ENCODE measurements at regions not wholly inside any gene's neighbourhood (a gene's known extent, or its start where the extent isn't known, plus 50 kb on each side); places are given as distances from the start of the nearest gene placed in this dataset.

GRCh38 chr10:23522345-23522744, 83.5 kb downstream of the OTUD1 start:
- Histone ChIP-seq H3K27ac (ENCODE audit: low read depth, low read length) (no peak overlapping the region), H3K4me3 (ENCODE audit: low read depth in 1 of 5, low read length in 5 of 5) (no peak overlapping the region)

DNA sequence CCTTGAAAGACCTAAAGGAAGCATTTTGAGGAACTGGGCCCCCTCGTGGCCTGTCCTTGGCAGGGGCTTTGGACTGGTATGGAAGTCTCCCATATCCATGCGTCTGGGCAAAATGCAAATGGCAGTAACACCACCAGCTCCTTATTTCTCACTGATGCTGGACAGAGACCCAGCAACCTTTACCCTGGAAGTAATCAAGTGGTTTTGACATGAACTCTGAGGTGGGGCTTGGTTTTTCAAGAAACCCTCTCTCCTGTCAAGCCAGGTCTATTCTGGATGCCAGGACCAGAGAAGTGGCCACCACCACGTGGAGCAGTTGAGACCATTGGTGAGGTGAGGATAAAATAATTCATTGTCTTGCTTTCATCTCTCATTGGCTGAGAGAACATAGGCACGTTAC, 84.4 kb downstream of the OTUD1 start:
- Histone ChIP-seq H3K4me1 (ENCODE audit: control insufficient read depth in 5 of 5, insufficient read depth in 5 of 5, low read length in 5 of 5) (no peaks in the 10 kb centered on the region), H3K36me3 (ENCODE audit: control insufficient read depth in 5 of 5, insufficient read depth in 5 of 5, low read length in 5 of 5) (no peaks in the 10 kb centered on the region), H3K27ac (ENCODE audit: low read depth, low read length) (no peak overlapping the region), H3K9ac (ENCODE audit: low read length in 5 of 5) (no peak overlapping the region), H3K27me3 (ENCODE audit: control insufficient read depth in 5 of 5, insufficient read depth in 4 of 5, low read length in 5 of 5) (no peaks in the 10 kb centered on the region), H3K9me3 (ENCODE audit: control insufficient read depth in 5 of 5, low read length in 5 of 5) (no peaks in the 10 kb centered on the region), H3K4me3 (ENCODE audit: low read depth in 1 of 5, low read length in 5 of 5) (no peak overlapping the region)

More at GRCh38 chr10:23522345-23522744, 83.5 kb downstream of the OTUD1 start:
- no peaks in the 10 kb centered on the region for H3K36me3 ChIP-seq (ENCODE audit: control insufficient read depth in 5 of 5, insufficient read depth in 5 of 5, low read length in 5 of 5)
- no peak overlapping the region for H3K9ac ChIP-seq (ENCODE audit: low read length in 5 of 5)
- no peaks in the 10 kb centered on the region for H3K27me3 ChIP-seq (ENCODE audit: control insufficient read depth in 5 of 5, insufficient read depth in 4 of 5, low read length in 5 of 5)
- no peaks in the 10 kb centered on the region for H3K9me3 ChIP-seq (ENCODE audit: control insufficient read depth in 5 of 5, low read length in 5 of 5)
- no peaks in the 10 kb centered on the region for H3K4me1 ChIP-seq (ENCODE audit: control insufficient read depth in 5 of 5, insufficient read depth in 5 of 5, low read length in 5 of 5)

DNA sequence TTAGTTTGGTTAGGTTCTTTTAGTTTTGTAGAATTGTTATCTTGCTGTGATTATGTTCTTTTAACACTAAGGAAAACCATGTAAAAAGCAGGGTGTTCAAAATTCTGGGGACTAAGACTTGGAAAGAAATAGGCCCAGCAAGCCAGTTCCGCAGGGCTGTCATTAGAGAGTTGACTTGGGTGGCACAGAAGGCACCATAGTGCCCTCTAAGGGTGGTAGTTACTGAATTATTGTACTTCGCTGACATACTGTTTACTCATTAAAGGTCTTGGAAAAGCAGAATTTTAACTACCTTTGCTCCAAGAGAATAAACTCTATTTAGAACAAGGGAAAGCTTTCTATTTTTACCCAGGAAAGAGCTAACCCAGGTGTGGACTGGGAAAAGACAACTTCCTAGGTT, 86.5 kb downstream of the OTUD1 start:
- no peak overlapping the region for H3K4me3 ChIP-seq (ENCODE audit: low read depth in 1 of 5, low read length in 5 of 5)
- no peaks in the 10 kb centered on the region for H3K27me3 ChIP-seq (ENCODE audit: control insufficient read depth in 5 of 5, insufficient read depth in 4 of 5, low read length in 5 of 5)
- no peaks in the 10 kb centered on the region for H3K36me3 ChIP-seq (ENCODE audit: control insufficient read depth in 5 of 5, insufficient read depth in 5 of 5, low read length in 5 of 5)
- H3K9ac ChIP-seq (ENCODE audit: low read length in 5 of 5) = no peak overlapping the region
- no peak overlapping the region for H3K27ac ChIP-seq (ENCODE audit: low read depth, low read length)
- H3K9me3 ChIP-seq (ENCODE audit: control insufficient read depth in 5 of 5, low read length in 5 of 5) = no peaks in the 10 kb centered on the region
- no peaks in the 10 kb centered on the region for H3K4me1 ChIP-seq (ENCODE audit: control insufficient read depth in 5 of 5, insufficient read depth in 5 of 5, low read length in 5 of 5)

- no peaks in the 10 kb centered on the region for H3K36me3 ChIP-seq (ENCODE audit: control insufficient read depth in 5 of 5, insufficient read depth in 5 of 5, low read length in 5 of 5)
- no peak overlapping the region for H3K9ac ChIP-seq (ENCODE audit: low read length in 5 of 5)
Observed at GRCh38 chr10:23528419-23528818, 89.5 kb downstream of the OTUD1 start.

GRCh38 chr10:23529625-23530024, 90.8 kb downstream of the OTUD1 start:
- Histone ChIP-seq H3K27ac (ENCODE audit: low read depth, low read length) (no peak overlapping the region), H3K9ac (ENCODE audit: low read length in 5 of 5) (no peak overlapping the region), H3K27me3 (ENCODE audit: control insufficient read depth in 5 of 5, insufficient read depth in 4 of 5, low read length in 5 of 5) (no peaks in the 10 kb centered on the region), H3K36me3 (ENCODE audit: control insufficient read depth in 5 of 5, insufficient read depth in 5 of 5, low read length in 5 of 5) (no peaks in the 10 kb centered on the region), H3K9me3 (ENCODE audit: control insufficient read depth in 5 of 5, low read length in 5 of 5) (no peaks in the 10 kb centered on the region), H3K4me3 (ENCODE audit: low read depth in 1 of 5, low read length in 5 of 5) (no peak overlapping the region), H3K4me1 (ENCODE audit: control insufficient read depth in 5 of 5, insufficient read depth in 5 of 5, low read length in 5 of 5) (no peaks in the 10 kb centered on the region)

More at GRCh38 chr10:23528419-23528818, 89.5 kb downstream of the OTUD1 start:
- Histone ChIP-seq H3K4me1 (ENCODE audit: control insufficient read depth in 5 of 5, insufficient read depth in 5 of 5, low read length in 5 of 5) (no peaks in the 10 kb centered on the region), H3K9me3 (ENCODE audit: control insufficient read depth in 5 of 5, low read length in 5 of 5) (no peaks in the 10 kb centered on the region), H3K4me3 (ENCODE audit: low read depth in 1 of 5, low read length in 5 of 5) (no peak overlapping the region), H3K27ac (ENCODE audit: low read depth, low read length) (no peak overlapping the region), H3K27me3 (ENCODE audit: control insufficient read depth in 5 of 5, insufficient read depth in 4 of 5, low read length in 5 of 5) (no peaks in the 10 kb centered on the region)

DNA sequence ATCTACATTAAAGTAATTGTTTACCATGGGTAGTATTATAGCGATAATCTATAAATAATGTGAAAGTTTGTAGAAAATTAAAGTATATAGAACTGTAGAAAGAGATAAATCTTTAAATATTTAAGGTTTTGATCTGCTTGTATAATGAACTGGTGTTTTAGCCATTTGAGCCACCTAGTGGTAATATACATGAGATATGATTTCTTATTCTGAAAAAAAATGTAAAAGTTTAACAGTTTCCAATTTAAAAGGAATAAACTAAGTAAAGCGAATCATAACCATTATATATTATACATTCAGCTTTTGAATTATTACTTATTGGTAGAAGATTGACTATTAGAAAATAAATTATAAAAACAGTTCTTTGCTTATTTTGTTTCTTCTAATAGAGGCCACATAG, 91.2 kb downstream of the OTUD1 start:
- H3K9ac ChIP-seq (ENCODE audit: low read length in 5 of 5) = no peak overlapping the region
- H3K27me3 ChIP-seq (ENCODE audit: control insufficient read depth in 5 of 5, insufficient read depth in 4 of 5, low read length in 5 of 5) = no peaks in the 10 kb centered on the region
- no peak overlapping the region for H3K27ac ChIP-seq (ENCODE audit: low read depth, low read length)
- no peaks in the 10 kb centered on the region for H3K4me1 ChIP-seq (ENCODE audit: control insufficient read depth in 5 of 5, insufficient read depth in 5 of 5, low read length in 5 of 5)
- H3K9me3 ChIP-seq (ENCODE audit: control insufficient read depth in 5 of 5, low read length in 5 of 5) = no peaks in the 10 kb centered on the region
- H3K36me3 ChIP-seq (ENCODE audit: control insufficient read depth in 5 of 5, insufficient read depth in 5 of 5, low read length in 5 of 5) = no peaks in the 10 kb centered on the region
- H3K4me3 ChIP-seq (ENCODE audit: low read depth in 1 of 5, low read length in 5 of 5) = no peak overlapping the region

GRCh38 chr10:23533212-23533611, 94.3 kb downstream of the OTUD1 start:
- no peaks in the 10 kb centered on the region for H3K36me3 ChIP-seq (ENCODE audit: control insufficient read depth in 5 of 5, insufficient read depth in 5 of 5, low read length in 5 of 5)
- no peak overlapping the region for H3K9ac ChIP-seq (ENCODE audit: low read length in 5 of 5)
- H3K4me1 ChIP-seq (ENCODE audit: control insufficient read depth in 5 of 5, insufficient read depth in 5 of 5, low read length in 5 of 5) = no peaks in the 10 kb centered on the region
- H3K9me3 ChIP-seq (ENCODE audit: control insufficient read depth in 5 of 5, low read length in 5 of 5) = no peaks in the 10 kb centered on the region
- H3K27me3 ChIP-seq (ENCODE audit: control insufficient read depth in 5 of 5, insufficient read depth in 4 of 5, low read length in 5 of 5) = no peaks in the 10 kb centered on the region
- H3K27ac ChIP-seq (ENCODE audit: low read depth, low read length) = no peak overlapping the region
- H3K4me3 ChIP-seq (ENCODE audit: low read depth in 1 of 5, low read length in 5 of 5) = no peak overlapping the region

DNA sequence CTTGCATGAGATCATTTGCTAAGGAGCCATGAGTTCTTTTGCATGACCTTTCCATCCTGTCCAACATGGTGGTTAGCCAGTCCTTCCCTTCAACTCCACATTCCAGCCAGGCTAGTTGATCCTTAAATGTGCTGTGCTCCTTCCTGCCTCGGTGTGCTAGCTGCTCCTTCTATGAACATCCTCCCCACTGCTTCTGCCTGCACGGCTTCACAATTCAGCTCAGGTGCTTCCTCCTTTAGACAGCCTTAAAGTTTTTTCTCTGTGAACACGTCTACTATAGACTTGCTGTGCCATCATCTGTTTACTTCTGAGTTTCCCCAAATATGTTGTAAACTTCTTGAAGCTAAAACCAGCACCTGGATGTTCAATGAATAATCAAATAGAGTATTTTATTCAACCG, 95.5 kb downstream of the OTUD1 start:
- Histone ChIP-seq H3K4me3 (ENCODE audit: low read depth in 1 of 5, low read length in 5 of 5) (no peak overlapping the region), H3K27ac (ENCODE audit: low read depth, low read length) (no peak overlapping the region), H3K9ac (ENCODE audit: low read length in 5 of 5) (no peak overlapping the region)

DNA sequence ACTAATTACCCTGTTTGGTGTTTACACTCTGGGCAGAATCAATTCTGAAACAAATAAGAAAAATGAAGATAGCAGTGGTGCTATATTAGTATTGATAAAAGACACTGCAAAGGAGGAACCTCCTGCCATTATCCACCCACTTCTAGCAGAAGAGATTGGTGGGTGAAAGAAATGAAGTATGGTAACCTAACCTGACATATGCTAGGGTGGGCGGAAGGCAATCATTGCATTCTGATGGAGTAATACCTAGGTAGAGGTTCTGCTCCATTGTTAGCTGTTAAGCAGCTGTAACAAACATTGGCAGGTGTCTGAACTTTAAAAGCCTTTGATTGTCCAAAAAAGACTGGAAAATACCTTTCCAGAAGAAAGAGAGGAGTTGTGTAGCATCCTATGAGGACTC, 95.9 kb downstream of the OTUD1 start:
- H3K9me3 ChIP-seq (ENCODE audit: control insufficient read depth in 5 of 5, low read length in 5 of 5) = no peaks in the 10 kb centered on the region
- no peaks in the 10 kb centered on the region for H3K36me3 ChIP-seq (ENCODE audit: control insufficient read depth in 5 of 5, insufficient read depth in 5 of 5, low read length in 5 of 5)
- no peak overlapping the region for H3K27ac ChIP-seq (ENCODE audit: low read depth, low read length)
- no peaks in the 10 kb centered on the region for H3K27me3 ChIP-seq (ENCODE audit: control insufficient read depth in 5 of 5, insufficient read depth in 4 of 5, low read length in 5 of 5)
- no peak overlapping the region for H3K9ac ChIP-seq (ENCODE audit: low read length in 5 of 5)
- H3K4me1 ChIP-seq (ENCODE audit: control insufficient read depth in 5 of 5, insufficient read depth in 5 of 5, low read length in 5 of 5) = peaks cover 0 to 4% (median 4%) of the 10 kb centered on the region in 5 donors
- H3K4me3 ChIP-seq (ENCODE audit: low read depth in 1 of 5, low read length in 5 of 5) = no peak overlapping the region

More for the DNA sequence above, 95.5 kb downstream of the OTUD1 start:
- H3K9me3 ChIP-seq (ENCODE audit: control insufficient read depth in 5 of 5, low read length in 5 of 5) = no peaks in the 10 kb centered on the region
- H3K27me3 ChIP-seq (ENCODE audit: control insufficient read depth in 5 of 5, insufficient read depth in 4 of 5, low read length in 5 of 5) = no peaks in the 10 kb centered on the region
- no peaks in the 10 kb centered on the region for H3K36me3 ChIP-seq (ENCODE audit: control insufficient read depth in 5 of 5, insufficient read depth in 5 of 5, low read length in 5 of 5)
- H3K4me1 ChIP-seq (ENCODE audit: control insufficient read depth in 5 of 5, insufficient read depth in 5 of 5, low read length in 5 of 5) = no peaks in the 10 kb centered on the region

GRCh38 chr10:23535381-23535780, 96.5 kb downstream of the OTUD1 start:
- Histone ChIP-seq H3K36me3 (ENCODE audit: control insufficient read depth in 5 of 5, insufficient read depth in 5 of 5, low read length in 5 of 5) (no peaks in the 10 kb centered on the region), H3K4me3 (ENCODE audit: low read depth in 1 of 5, low read length in 5 of 5) (no peak overlapping the region), H3K9me3 (ENCODE audit: control insufficient read depth in 5 of 5, low read length in 5 of 5) (no peaks in the 10 kb centered on the region), H3K9ac (ENCODE audit: low read length in 5 of 5) (no peak overlapping the region), H3K4me1 (ENCODE audit: control insufficient read depth in 5 of 5, insufficient read depth in 5 of 5, low read length in 5 of 5) (peaks cover 0 to 9% (median 6%) of the 10 kb centered on the region in 5 donors), H3K27me3 (ENCODE audit: control insufficient read depth in 5 of 5, insufficient read depth in 4 of 5, low read length in 5 of 5) (no peaks in the 10 kb centered on the region), H3K27ac (ENCODE audit: low read depth, low read length) (no peak overlapping the region)

DNA sequence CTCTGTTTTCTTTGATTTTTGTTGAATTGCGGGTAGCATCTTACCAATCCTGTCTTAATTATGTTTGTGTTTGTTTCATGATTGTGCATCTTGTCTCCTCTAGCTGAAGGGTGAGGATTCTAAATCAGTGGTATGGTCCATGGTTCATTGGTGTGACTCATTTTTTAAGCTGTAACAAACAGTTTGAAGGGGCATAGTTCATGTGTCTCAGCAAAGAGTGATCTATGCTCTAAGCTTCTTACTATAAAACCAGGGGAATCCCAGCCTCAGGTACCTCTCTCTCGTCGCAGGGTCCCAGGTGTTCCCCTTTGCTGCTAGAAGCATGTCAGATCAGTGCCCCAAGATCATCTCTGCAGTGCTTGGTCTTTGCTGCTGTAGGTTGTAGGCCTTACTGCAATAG, 100.1 kb downstream of the OTUD1 start:
- no peaks in the 10 kb centered on the region for H3K36me3 ChIP-seq (ENCODE audit: control insufficient read depth in 5 of 5, insufficient read depth in 5 of 5, low read length in 5 of 5)
- peaks cover 0 to 17% (median 10%) of the 10 kb centered on the region in 5 donors for H3K4me1 ChIP-seq (ENCODE audit: control insufficient read depth in 5 of 5, insufficient read depth in 5 of 5, low read length in 5 of 5)
- H3K4me3 ChIP-seq (ENCODE audit: low read depth in 1 of 5, low read length in 5 of 5) = no peak overlapping the region
- H3K9ac ChIP-seq (ENCODE audit: low read length in 5 of 5) = no peak overlapping the region
- no peak overlapping the region for H3K27ac ChIP-seq (ENCODE audit: low read depth, low read length)
- no peaks in the 10 kb centered on the region for H3K9me3 ChIP-seq (ENCODE audit: control insufficient read depth in 5 of 5, low read length in 5 of 5)
- no peaks in the 10 kb centered on the region for H3K27me3 ChIP-seq (ENCODE audit: control insufficient read depth in 5 of 5, insufficient read depth in 4 of 5, low read length in 5 of 5)

Measured in subcutaneous abdominal adipose tissue (tissue), 5 donors.